K562 (cell line): ENCODE measurements at regions not wholly inside any gene's neighbourhood (a gene's known extent, or its start where the extent isn't known, plus 50 kb on each side); places are given as distances from the start of the nearest gene placed in this dataset.

Experiments
- CBX1 ChIP-seq: sonication (generic); IDR thresholded peaks from 2 replicates; pipeline ENCODE4 v1.6.1; 2016; ENCODE audit warnings: antibody characterized with exemption, low read depth, mild to moderate bottlenecking
- CTCF ChIP-seq, 3 experiments: IDR thresholded peaks in 2 of 3; conservative IDR thresholded peaks in 1 of 3; 2 replicates each; pipeline ENCODE4 v1.5.1; 2011 to 2012; ENCODE audit warnings: low read length in 3 of 3, mild to moderate bottlenecking in 3 of 3, control low read depth in 2 of 3, improper control_type of control experiment in 1 of 3, inconsistent platforms in 1 of 3, low read depth in 1 of 3, mixed read lengths in 1 of 3, moderate library complexity in 1 of 3; ENCODE audit not compliant: insufficient read depth in 2 of 3
- EGR1 ChIP-seq: fragments of 450-650 bp; conservative IDR thresholded peaks from 2 replicates; pipeline ENCODE4 v1.6.1; 2017; ENCODE audit warnings: mild to moderate bottlenecking
- FOXJ3 ChIP-seq: sonication (generic); formaldehyde crosslinking; IDR thresholded peaks from 2 replicates; pipeline ENCODE4 v1.4.0; 2020; ENCODE audit warnings: mild to moderate bottlenecking, missing genetic modification reagents
- JUND ChIP-seq, 2 experiments: IDR thresholded peaks; 2 replicates in 1 of 2; 3 replicates in 1 of 2; pipeline ENCODE4 v1.6.1; 2011; ENCODE audit warnings: borderline replicate concordance in 2 of 2, low read depth in 2 of 2, low read length in 2 of 2, improper control_type of control experiment in 1 of 2, missing biosample characterization in 1 of 2, missing genetic modification characterization in 1 of 2, missing genetic modification reagents in 1 of 2
- TCF7L2 ChIP-seq: fragments of 150-350 bp; IDR thresholded peaks from 2 replicates; pipeline ENCODE4 v1.6.1; 2016; ENCODE audit warnings: low read depth, mild to moderate bottlenecking, low read length, moderate library complexity
- ZEB2 ChIP-seq: fragments of 450-650 bp; IDR thresholded peaks from 2 replicates; pipeline ENCODE4 v1.6.1; 2016
- ZNF146 ChIP-seq: IDR thresholded peaks from one replicate; pipeline ENCODE4 v1.6.1; 2018; ENCODE audit warnings: missing compliant biosample characterization; ENCODE audit not compliant: unreplicated experiment
- ZNF217 ChIP-seq: sonication (generic); formaldehyde crosslinking; IDR thresholded peaks from 2 replicates; pipeline ENCODE4 v1.8.0; 2022; ENCODE audit warnings: mild to moderate bottlenecking, missing genetic modification reagents

GRCh38 chr2:222780051-222780450 is 80.8 kb upstream of the ACSL3 start:
- TF ChIP-seq JUND (IDR thresholded peaks at IDR 0.05; ENCODE audit: borderline replicate concordance, low read depth, low read length) (no peak), JUND (tag; IDR thresholded peaks at IDR 0.05; ENCODE audit: borderline replicate concordance, low read depth, low read length) (no peak), TCF7L2 (no peak), CTCF (IDR thresholded peaks at IDR 0.05 in 2 of 3, conservative IDR thresholded peaks at IDR 0.05 in 1 of 3; ENCODE audit: insufficient read depth in 2 of 3, low read depth in 1 of 3, low read length in 3 of 3) (no peak), ZEB2 (no peak), EGR1 (no peak), CBX1 (no peak), ZNF146 (CRISPR knock-in tag) (no peak), ZNF217 (CRISPR knock-in tag) (no peak), FOXJ3 (CRISPR knock-in tag) (no peak)
